ENCODE measurements at regions not wholly inside any gene's neighbourhood (a gene's known extent, or its start where the extent isn't known, plus 50 kb on each side); places are given as distances from the start of the nearest gene placed in this dataset.
A peak's percentile ranks its signal among the peaks of the same experiment; 100 is the strongest.

GRCh38 chr1:5312862-5313261 lies 658.5 kb downstream of the AJAP1 start:
- DNase-seq, result no peak

- DNase-seq, result no peak
Measured at GRCh38 chr1:5312293-5312674, 657.9 kb downstream of the AJAP1 start.

- peak; percentile 24 for DNase-seq
Measured at GRCh38 chr1:5311634-5312292, 657.4 kb downstream of the AJAP1 start.

- DNase-seq, result no peak
Measured at GRCh38 chr1:5311147-5311546, 656.7 kb downstream of the AJAP1 start.

GRCh38 chr1:5308249-5308648 lies 653.8 kb downstream of the AJAP1 start:
- no peak for DNase-seq

- DNase-seq, result no peak
Measured at GRCh38 chr1:5304702-5305101, 650.3 kb downstream of the AJAP1 start.

- no peak for DNase-seq
Measured at GRCh38 chr1:5298376-5298775, 644.0 kb downstream of the AJAP1 start.

- no peak for DNase-seq
Measured at GRCh38 chr1:5297886-5298239, 643.5 kb downstream of the AJAP1 start.

- no peak for DNase-seq
Measured at GRCh38 chr1:5297180-5297885, 642.9 kb downstream of the AJAP1 start.

- no peak for DNase-seq
Measured at GRCh38 chr1:5296557-5297179, 642.3 kb downstream of the AJAP1 start.

GRCh38 chr1:5296095-5296494 lies 641.7 kb downstream of the AJAP1 start:
- no peak for DNase-seq

GRCh38 chr1:5291889-5292288 lies 637.5 kb downstream of the AJAP1 start:
- no peak for DNase-seq

GRCh38 chr1:5287178-5288150 lies 633.1 kb downstream of the AJAP1 start:
- no peak for DNase-seq

GRCh38 chr1:5286244-5286643 lies 631.8 kb downstream of the AJAP1 start:
- DNase-seq, result peak; percentile 3

- no peak for DNase-seq
Measured at GRCh38 chr1:5274527-5274926, 620.1 kb downstream of the AJAP1 start.

- no peak for DNase-seq
Measured at GRCh38 chr1:5273280-5274003, 619.0 kb downstream of the AJAP1 start.

- no peak for DNase-seq
Measured at GRCh38 chr1:5272325-5272724, 617.9 kb downstream of the AJAP1 start.

GRCh38 chr1:5271264-5271663 lies 616.9 kb downstream of the AJAP1 start:
- no peak for DNase-seq

- DNase-seq, result no peak
Measured at GRCh38 chr1:5269901-5270300, 615.5 kb downstream of the AJAP1 start.

- DNase-seq, result no peak
Measured at GRCh38 chr1:5267603-5268235, 613.3 kb downstream of the AJAP1 start.

- no peak for DNase-seq
Measured at GRCh38 chr1:5265438-5266075, 611.1 kb downstream of the AJAP1 start.

GRCh38 chr1:5264476-5264875 lies 610.1 kb downstream of the AJAP1 start:
- DNase-seq, result no peak
